CD4-positive, alpha-beta memory T cell (primary cell): ENCODE measurements at regions not wholly inside any gene's neighbourhood (a gene's known extent, or its start where the extent isn't known, plus 50 kb on each side); places are given as distances from the start of the nearest gene placed in this dataset.

ENCODE experiments used
- CTCF ChIA-PET: fragments of 350-600 bp; sonication (Branson Sonifier 250); formaldehyde crosslinking; loops from one replicate; lab custom pipeline; 2021; ENCODE audit warnings: inconsistent platforms; ENCODE audit not compliant: partially characterized antibody; lab: Charles Lee
- POLR2A ChIA-PET: fragments of 350-600 bp; sonication (Branson Sonifier 250); formaldehyde crosslinking; loops from one replicate; lab custom pipeline; 2021; ENCODE audit not compliant: partially characterized antibody; lab: Charles Lee
- DNase-seq, 5 donors: peaks; one replicate each; pipeline versions ENCODE4 v3.0.0 to v3.0.0-alpha.2; 2020 to 2022; ENCODE audit warnings: mixed read lengths in 1 of 5
- H3K27ac ChIP-seq: one replicate; pipeline ENCODE4 v1.7.0; 2013; ENCODE audit warnings: low read depth, low read length
- H3K27me3 ChIP-seq: 2 replicates; pipeline ENCODE4 v1.7.0; 2013; ENCODE audit warnings: mild to moderate bottlenecking, low read length, moderate library complexity; ENCODE audit not compliant: insufficient read depth
- H3K36me3 ChIP-seq: 2 replicates; pipeline ENCODE4 v1.7.0; 2013; ENCODE audit warnings: mild to moderate bottlenecking, low read length, moderate library complexity; ENCODE audit not compliant: insufficient read depth
- H3K4me1 ChIP-seq: 2 replicates; pipeline ENCODE4 v1.7.0; 2013; ENCODE audit warnings: mild to moderate bottlenecking, low read length, moderate library complexity; ENCODE audit not compliant: insufficient read depth
- H3K4me3 ChIP-seq, 2 donors: one replicate each; pipeline ENCODE4 v1.7.0; 2013; ENCODE audit warnings: low read length in 2 of 2, mild to moderate bottlenecking in 1 of 2
- H3K9me3 ChIP-seq, 2 donors: one replicate each; pipeline ENCODE4 v1.7.0; 2013; ENCODE audit warnings: low read length in 2 of 2, control low read depth in 1 of 2; ENCODE audit not compliant: control insufficient read depth in 1 of 2
- H3K27ac Mint-ChIP-seq, 7 donors: one replicate each; pipeline ENCODE4 v1.8.0; 2020 to 2021; ENCODE audit warnings: mixed read lengths in 7 of 7, mild to moderate bottlenecking in 6 of 7, inconsistent platforms in 3 of 7, moderate library complexity in 3 of 7
- H3K27me3 Mint-ChIP-seq, 2 donors: one replicate each; pipeline ENCODE4 v1.8.0; 2020 to 2021; ENCODE audit warnings: mixed read lengths in 2 of 2
- H3K36me3 Mint-ChIP-seq, 2 donors: one replicate each; pipeline ENCODE4 v1.8.0; 2020 to 2021; ENCODE audit warnings: mixed read lengths in 2 of 2, inconsistent platforms in 1 of 2, mild to moderate bottlenecking in 1 of 2
- H3K4me1 Mint-ChIP-seq, 4 donors: one replicate each; pipeline ENCODE4 v1.8.0; 2020 to 2021; ENCODE audit warnings: mixed read lengths in 4 of 4, mild to moderate bottlenecking in 1 of 4
- H3K4me3 Mint-ChIP-seq, 8 donors: one replicate each; pipeline ENCODE4 v1.8.0; 2020 to 2021; ENCODE audit warnings: mixed read lengths in 8 of 8, mild to moderate bottlenecking in 7 of 8, moderate library complexity in 6 of 8, inconsistent platforms in 3 of 8
- H3K9me3 Mint-ChIP-seq, 8 donors: one replicate each; pipeline ENCODE4 v1.8.0; 2020 to 2021; ENCODE audit warnings: mixed read lengths in 8 of 8, mild to moderate bottlenecking in 5 of 8, inconsistent platforms in 3 of 8, moderate library complexity in 1 of 8
- intact Hi-C: fragments of 100-400 bp; cut with micrococcal nuclease; formaldehyde crosslinking; loops from one replicate; pipeline ENCODE4 v1.15.1; 2023

GRCh38 chr6:105771313-105771970, 314.7 kb upstream of the PRDM1 start:
- CTCF ChIA-PET: no interaction called here
- intact Hi-C loops: no loop called here

GRCh38 chr6:105769987-105770386, 316.1 kb upstream of the PRDM1 start:
- peaks cover 0 to 14% (median 8%) of the 10 kb centered on the region in 8 donors for H3K9me3 Mint-ChIP-seq
- intact Hi-C loops: no loop called here
- Histone ChIP-seq H3K36me3 (no peaks in the 10 kb centered on the region), H3K4me1 (no peaks in the 10 kb centered on the region), H3K4me3 (no peak overlapping the region), H3K27ac (no peak overlapping the region), H3K9me3 (peaks cover 0 to under 1% of the 10 kb centered on the region in 2 donors), H3K27me3 (no peaks in the 10 kb centered on the region)
- H3K4me1 Mint-ChIP-seq: no peaks in the 10 kb centered on the region
- H3K27ac Mint-ChIP-seq: no peak overlapping the region
- no peaks in the 10 kb centered on the region for H3K27me3 Mint-ChIP-seq
- POLR2A ChIA-PET: no interaction called here
- CTCF ChIA-PET: no interaction called here
- no peaks in the 10 kb centered on the region for H3K36me3 Mint-ChIP-seq
- DNase-seq: no peak
- H3K4me3 Mint-ChIP-seq: no peak overlapping the region

More at GRCh38 chr6:105771313-105771970, 314.7 kb upstream of the PRDM1 start:
- Histone ChIP-seq H3K36me3 (no peaks in the 10 kb centered on the region), H3K27me3 (no peaks in the 10 kb centered on the region), H3K27ac (no peak overlapping the region), H3K9me3 (peaks cover 0 to 7% of the 10 kb centered on the region in 2 donors), H3K4me1 (no peaks in the 10 kb centered on the region), H3K4me3 (no peak overlapping the region)
- Mint-ChIP-seq H3K27me3 (no peaks in the 10 kb centered on the region), H3K4me1 (no peaks in the 10 kb centered on the region), H3K4me3 (no peak overlapping the region), H3K9me3 (peaks cover 0 to 25% (median 17%) of the 10 kb centered on the region in 8 donors), H3K27ac (no peak overlapping the region), H3K36me3 (peaks cover 0 to 5% of the 10 kb centered on the region in 2 donors)
- DNase-seq: no peak
- POLR2A ChIA-PET: interaction anchor here (1.1 kb wide), 1 partner anchor 10 kb away, joined by 3 read pairs; no protein-coding TSS in a partner anchor

- Histone ChIP-seq H3K4me3 (no peak overlapping the region), H3K27ac (no peak overlapping the region), H3K36me3 (no peaks in the 10 kb centered on the region), H3K9me3 (no peaks in the 10 kb centered on the region), H3K27me3 (no peaks in the 10 kb centered on the region), H3K4me1 (no peaks in the 10 kb centered on the region)
- POLR2A ChIA-PET: no interaction called here
- no peak overlapping the region for H3K4me3 Mint-ChIP-seq
- no peak for DNase-seq
- no peak overlapping the region for H3K27ac Mint-ChIP-seq
- H3K9me3 Mint-ChIP-seq: peaks cover 0 to 7% (median under 1%) of the 10 kb centered on the region in 8 donors
- no peaks in the 10 kb centered on the region for H3K4me1 Mint-ChIP-seq
- H3K36me3 Mint-ChIP-seq: no peaks in the 10 kb centered on the region
- intact Hi-C loops: no loop called here
- H3K27me3 Mint-ChIP-seq: no peaks in the 10 kb centered on the region
- CTCF ChIA-PET: no interaction called here
Observed at GRCh38 chr6:105769197-105769596, 316.9 kb upstream of the PRDM1 start.

- POLR2A ChIA-PET: no interaction called here
- no peaks in the 10 kb centered on the region for H3K27me3 ChIP-seq
- no peak for DNase-seq
Observed at GRCh38 chr6:105767541-105767940, 318.6 kb upstream of the PRDM1 start.

GRCh38 chr6:105765239-105765638, 320.9 kb upstream of the PRDM1 start:
- Mint-ChIP-seq H3K27me3 (no peaks in the 10 kb centered on the region), H3K36me3 (no peaks in the 10 kb centered on the region), H3K9me3 (peaks cover 0 to 3% (median 0%) of the 10 kb centered on the region in 8 donors), H3K4me3 (no peak overlapping the region), H3K27ac (no peak overlapping the region), H3K4me1 (no peaks in the 10 kb centered on the region)
- Histone ChIP-seq H3K36me3 (no peaks in the 10 kb centered on the region), H3K9me3 (no peaks in the 10 kb centered on the region), H3K4me1 (no peaks in the 10 kb centered on the region), H3K27me3 (no peaks in the 10 kb centered on the region), H3K27ac (no peak overlapping the region), H3K4me3 (no peak overlapping the region)
- CTCF ChIA-PET: interaction anchor here (1.0 kb wide), 1 partner anchor 11 kb away, joined by 3 read pairs; no protein-coding TSS in a partner anchor
- POLR2A ChIA-PET: no interaction called here
- intact Hi-C loops: no loop called here
- DNase-seq: no peak

More at GRCh38 chr6:105767541-105767940, 318.6 kb upstream of the PRDM1 start:
- no peaks in the 10 kb centered on the region for H3K36me3 Mint-ChIP-seq
- H3K4me3 Mint-ChIP-seq: no peak overlapping the region
- Histone ChIP-seq H3K4me1 (no peaks in the 10 kb centered on the region), H3K27ac (no peak overlapping the region), H3K9me3 (no peaks in the 10 kb centered on the region), H3K4me3 (no peak overlapping the region), H3K36me3 (no peaks in the 10 kb centered on the region)
- no peaks in the 10 kb centered on the region for H3K27me3 Mint-ChIP-seq
- CTCF ChIA-PET: no interaction called here
- H3K4me1 Mint-ChIP-seq: no peaks in the 10 kb centered on the region
- peaks cover 0 to 3% (median 0%) of the 10 kb centered on the region in 8 donors for H3K9me3 Mint-ChIP-seq
- intact Hi-C loops: no loop called here
- no peak overlapping the region for H3K27ac Mint-ChIP-seq

GRCh38 chr6:105764315-105764714, 321.8 kb upstream of the PRDM1 start:
- no peaks in the 10 kb centered on the region for H3K4me1 Mint-ChIP-seq
- no peaks in the 10 kb centered on the region for H3K27me3 Mint-ChIP-seq

GRCh38 chr6:105763866-105764265, 322.3 kb upstream of the PRDM1 start:
- Mint-ChIP-seq H3K9me3 (peaks cover 0 to 3% (median 0%) of the 10 kb centered on the region in 8 donors), H3K27me3 (no peaks in the 10 kb centered on the region), H3K4me1 (no peaks in the 10 kb centered on the region), H3K36me3 (no peaks in the 10 kb centered on the region), H3K27ac (no peak overlapping the region), H3K4me3 (no peak overlapping the region)
- CTCF ChIA-PET: no interaction called here
- no peaks in the 10 kb centered on the region for H3K27me3 ChIP-seq
- no peaks in the 10 kb centered on the region for H3K4me1 ChIP-seq
- POLR2A ChIA-PET: no interaction called here
- no peaks in the 10 kb centered on the region for H3K36me3 ChIP-seq
- no peak overlapping the region for H3K27ac ChIP-seq
- intact Hi-C loops: no loop called here
- H3K4me3 ChIP-seq: no peak overlapping the region
- no peaks in the 10 kb centered on the region for H3K9me3 ChIP-seq
- no peak for DNase-seq

More at GRCh38 chr6:105764315-105764714, 321.8 kb upstream of the PRDM1 start:
- Mint-ChIP-seq H3K27ac (no peak overlapping the region), H3K9me3 (peaks cover 0 to 3% (median 0%) of the 10 kb centered on the region in 8 donors), H3K4me3 (no peak overlapping the region), H3K36me3 (no peaks in the 10 kb centered on the region)
- intact Hi-C loops: no loop called here
- H3K27me3 ChIP-seq: no peaks in the 10 kb centered on the region
- no peak overlapping the region for H3K27ac ChIP-seq
- no peaks in the 10 kb centered on the region for H3K4me1 ChIP-seq
- ChIA-PET CTCF (interaction anchor here (1.0 kb wide), 1 partner anchor 10 kb away, joined by 3 read pairs; no protein-coding TSS in a partner anchor), POLR2A (no interaction called here)
- H3K9me3 ChIP-seq: no peaks in the 10 kb centered on the region
- H3K36me3 ChIP-seq: no peaks in the 10 kb centered on the region
- no peak overlapping the region for H3K4me3 ChIP-seq
- no peak for DNase-seq
